Upper lobe of left lung (tissue), 6 donors: ENCODE measurements at regions not wholly inside any gene's neighbourhood (a gene's known extent, or its start where the extent isn't known, plus 50 kb on each side); places are given as distances from the start of the nearest gene placed in this dataset.

ENCODE experiments used
- ATAC-seq, 2 donors: fragments of 200-7000 bp; cut with Tn5 transposase; one replicate each; pipeline ENCODE4 v1.9.1; 2022; ENCODE audit warnings: mild to moderate bottlenecking in 2 of 2, moderate library complexity in 2 of 2; ENCODE audit not compliant: low FRiP score in 2 of 2
- DNase-seq, 2 donors: peaks; one replicate each; pipeline ENCODE4 v3.0.0-alpha.2; 2019 to 2020
- H3K27ac ChIP-seq, 4 donors: fragments of 200-600 bp; sonication (generic); one replicate each; pipeline ENCODE4 v1.5.1; 2016 to 2019
- H3K27me3 ChIP-seq, 4 donors: fragments of 200-600 bp; sonication (generic); one replicate each; pipeline ENCODE4 v1.5.1; 2017 to 2019
- H3K36me3 ChIP-seq, 4 donors: fragments of 200-600 bp; sonication (generic); one replicate each; pipeline ENCODE4 v1.5.1; 2016 to 2019
- H3K4me1 ChIP-seq, 4 donors: fragments of 200-600 bp; sonication (generic); one replicate each; pipeline ENCODE4 v1.5.1; 2018 to 2019
- H3K4me3 ChIP-seq, 4 donors: fragments of 200-600 bp; sonication (generic); one replicate each; pipeline ENCODE4 v1.5.1; 2017 to 2019; ENCODE audit warnings: mild to moderate bottlenecking in 2 of 4, moderate library complexity in 1 of 4
- H3K9me3 ChIP-seq, 4 donors: fragments of 200-600 bp; sonication (generic); one replicate each; pipeline ENCODE4 v1.5.1; 2018 to 2019
- CTCF ChIP-seq, 6 experiments: fragments of 450-650 bp in 4 of 6; fragments of 200-600 bp in 2 of 6; sonication (generic) in 2 of 6; IDR thresholded peaks; one replicate each; pipeline ENCODE4 v1.5.1; 2016 to 2019; ENCODE audit warnings: antibody characterized with exemption in 6 of 6
- EP300 ChIP-seq, 4 donors: sonication (generic); formaldehyde crosslinking; IDR thresholded peaks; one replicate each; pipeline ENCODE4 v1.5.1; 2017; ENCODE audit warnings: antibody characterized with exemption in 4 of 4, control low read depth in 2 of 4
- POLR2A ChIP-seq, 4 donors: fragments of 450-650 bp; IDR thresholded peaks; one replicate each; pipeline ENCODE4 v1.5.1; 2016 to 2017; ENCODE audit warnings: antibody characterized with exemption in 4 of 4, mild to moderate bottlenecking in 2 of 4
- POLR2AphosphoS5 ChIP-seq, 2 donors: sonication (generic); formaldehyde crosslinking; IDR thresholded peaks; one replicate each; pipeline ENCODE4 v1.5.1; 2017; ENCODE audit warnings: antibody characterized with exemption in 2 of 2
- WGBS, 2 donors: methylation state at CpG; one replicate each; pipeline ENCODE4 v1.1.5; 2017 to 2018; 5-methylcytosine and 5-hydroxymethylcytosine counted together
- donor health status: DM: no; HTN: no; CAD: no; lungs with moderate emphysema.
- donor health status: DM: no; HTN: yes; CAD: no; lungs with severe emphysema.

GRCh38 chr12:127411166-127411915, 855.6 kb upstream of the TMEM132C start:
- H3K27me3 ChIP-seq, result no peaks in the 10 kb centered on the region
- TF ChIP-seq CTCF (IDR thresholded peaks at IDR 0.05) (no peak), EP300 (IDR thresholded peaks at IDR 0.05) (no peak), POLR2AphosphoS5 (IDR thresholded peaks at IDR 0.05) (no peak), POLR2A (IDR thresholded peaks at IDR 0.05) (no peak)
- H3K36me3 ChIP-seq, result no peaks in the 10 kb centered on the region
- DNase-seq (no peak), ATAC-seq (no peak)
- H3K27ac ChIP-seq, result no peak overlapping the region
- H3K4me1 ChIP-seq, result no peaks in the 10 kb centered on the region
- 79 to 87% methylated on average over 7 of the region's 7 CpGs for WGBS, 2 donors
- H3K9me3 ChIP-seq, result no peaks in the 10 kb centered on the region
- no peak overlapping the region for H3K4me3 ChIP-seq

- no peaks in the 10 kb centered on the region for H3K4me1 ChIP-seq
- no peak for ATAC-seq
- no peak overlapping the region for H3K4me3 ChIP-seq
- 96 to 97% methylated on average over 11 of the region's 11 CpGs for WGBS, 2 donors
- no peaks in the 10 kb centered on the region for H3K27me3 ChIP-seq
- DNase-seq, result no peak
- TF ChIP-seq POLR2A (IDR thresholded peaks at IDR 0.05), result no peak
- TF ChIP-seq EP300 (IDR thresholded peaks at IDR 0.05), result no peak
- no peak for TF ChIP-seq POLR2AphosphoS5 (IDR thresholded peaks at IDR 0.05)
- no peaks in the 10 kb centered on the region for H3K36me3 ChIP-seq
- H3K27ac ChIP-seq, result no peak overlapping the region
- no peaks in the 10 kb centered on the region for H3K9me3 ChIP-seq
Measured at GRCh38 chr12:127411981-127412380, 855.0 kb upstream of the TMEM132C start.

GRCh38 chr12:127412866-127413265, 854.1 kb upstream of the TMEM132C start:
- no peaks in the 10 kb centered on the region for H3K4me1 ChIP-seq
- H3K9me3 ChIP-seq, result no peaks in the 10 kb centered on the region
- no peak for DNase-seq
- no peak for ATAC-seq
- no peak overlapping the region for H3K4me3 ChIP-seq
- 89 to 91% methylated on average over 4 of the region's 4 CpGs for WGBS, 2 donors
- no peaks in the 10 kb centered on the region for H3K36me3 ChIP-seq
- TF ChIP-seq CTCF (IDR thresholded peaks at IDR 0.05), result no peak
- TF ChIP-seq POLR2AphosphoS5 (IDR thresholded peaks at IDR 0.05), result no peak
- no peak for TF ChIP-seq POLR2A (IDR thresholded peaks at IDR 0.05)
- no peak for TF ChIP-seq EP300 (IDR thresholded peaks at IDR 0.05)
- no peaks in the 10 kb centered on the region for H3K27me3 ChIP-seq
- no peak overlapping the region for H3K27ac ChIP-seq

GRCh38 chr12:127414186-127414585, 852.8 kb upstream of the TMEM132C start:
- 71 to 75% methylated on average over 8 of the region's 8 CpGs for WGBS, 2 donors
- Histone ChIP-seq H3K36me3 (no peaks in the 10 kb centered on the region), H3K9me3 (no peaks in the 10 kb centered on the region), H3K27me3 (no peaks in the 10 kb centered on the region), H3K27ac (no peak overlapping the region), H3K4me3 (no peak overlapping the region), H3K4me1 (no peaks in the 10 kb centered on the region)
- TF ChIP-seq POLR2AphosphoS5 (IDR thresholded peaks at IDR 0.05) (no peak), CTCF (IDR thresholded peaks at IDR 0.05) (no peak), POLR2A (IDR thresholded peaks at IDR 0.05) (no peak)
- ATAC-seq (peak in 1 of 2 donors; percentile 9), DNase-seq (peak in 1 of 2 donors; percentile 32)

GRCh38 chr12:127414636-127415035, 852.3 kb upstream of the TMEM132C start:
- H3K4me3 ChIP-seq, result no peak overlapping the region
- no peaks in the 10 kb centered on the region for H3K36me3 ChIP-seq
- no peaks in the 10 kb centered on the region for H3K27me3 ChIP-seq
- WGBS, 2 donors, result 74 to 93% methylated on average over 2 of the region's 2 CpGs
- DNase-seq (no peak), ATAC-seq (no peak)
- TF ChIP-seq POLR2A (IDR thresholded peaks at IDR 0.05) (no peak), EP300 (IDR thresholded peaks at IDR 0.05) (no peak), CTCF (IDR thresholded peaks at IDR 0.05) (no peak), POLR2AphosphoS5 (IDR thresholded peaks at IDR 0.05) (no peak)
- no peaks in the 10 kb centered on the region for H3K4me1 ChIP-seq
- H3K9me3 ChIP-seq, result no peaks in the 10 kb centered on the region
- H3K27ac ChIP-seq, result no peak overlapping the region
